ENCODE measurements at regions not wholly inside any gene's neighbourhood (a gene's known extent, or its start where the extent isn't known, plus 50 kb on each side); places are given as distances from the start of the nearest gene placed in this dataset.

DNA sequence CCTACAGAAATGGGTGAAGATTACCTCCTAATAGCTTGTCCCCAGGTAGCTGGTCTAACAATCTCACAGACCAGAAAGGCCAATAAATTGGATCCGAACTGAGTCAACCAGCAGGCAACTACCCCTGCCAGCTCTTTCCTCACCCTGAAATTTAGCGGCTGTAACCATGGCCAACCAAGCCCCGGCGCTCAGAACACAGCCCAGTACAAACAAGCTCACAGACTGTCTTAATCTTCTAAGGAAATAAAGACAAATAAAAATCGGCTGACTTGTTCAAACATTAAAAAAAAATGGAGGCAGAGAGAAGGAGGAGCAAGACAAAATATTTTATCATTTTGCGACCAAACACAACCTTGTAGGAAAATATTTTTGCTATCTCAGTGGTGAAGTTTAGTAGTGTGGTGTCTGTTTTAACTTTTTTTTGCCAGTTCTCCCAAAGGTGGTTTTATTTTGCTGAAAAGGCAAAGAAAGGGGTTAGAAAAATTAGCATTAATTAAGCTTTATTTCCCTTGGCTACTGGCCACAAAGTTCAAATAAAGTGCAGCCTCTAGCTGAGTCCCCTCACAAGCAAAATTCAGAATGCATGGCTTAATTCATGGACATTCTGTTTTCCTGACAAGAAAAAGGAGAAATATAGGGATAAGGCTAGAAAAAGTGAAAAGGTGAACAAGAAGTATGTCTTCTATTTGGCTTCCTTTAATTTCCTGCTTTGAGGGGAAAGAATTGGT lies 313.0 kb upstream of the NPVF start:
- H3K27me3 ChIP-seq = no peaks in the 10 kb centered on the region
- H3K9me3 ChIP-seq = no peaks in the 10 kb centered on the region
- H3K4me1 ChIP-seq = peaks cover 0 to 14% (median 0%) of the 10 kb centered on the region in 4 donors
- no peak overlapping the region for H3K27ac ChIP-seq
- 70 to 73% methylated on average over 6 of the region's 6 CpGs for WGBS, 2 donors
- DNase-seq (ENCODE audit: low spot score in 2 of 2) = no peak
- H3K36me3 ChIP-seq = no peaks in the 10 kb centered on the region
- TF ChIP-seq POLR2A (IDR thresholded peaks at IDR 0.05) (no peak), EP300 (IDR thresholded peaks at IDR 0.05) (no peak)
- no peak overlapping the region for H3K4me3 ChIP-seq

DNA sequence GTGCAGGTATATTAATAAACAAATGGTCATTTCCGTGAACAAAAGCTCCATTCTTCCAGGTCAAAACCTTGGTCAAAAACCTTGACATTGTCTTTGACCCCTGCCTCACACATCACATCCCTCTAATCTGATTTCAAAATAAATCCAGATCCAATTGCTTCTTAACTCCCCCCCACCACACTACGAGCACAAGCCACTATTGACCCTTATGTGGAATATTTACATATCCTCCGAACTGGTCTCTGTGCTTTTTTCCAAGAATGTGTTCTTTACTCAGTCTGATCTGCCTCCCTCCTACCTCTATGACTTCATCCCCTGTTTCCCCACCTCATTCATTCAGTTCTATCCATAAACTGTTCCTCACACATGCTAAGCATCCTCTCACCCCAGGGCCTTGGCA lies 313.6 kb upstream of the NPVF start:
- Histone ChIP-seq H3K4me1 (peaks cover 0 to 14% (median 0%) of the 10 kb centered on the region in 4 donors), H3K36me3 (no peaks in the 10 kb centered on the region), H3K9me3 (no peaks in the 10 kb centered on the region), H3K4me3 (no peak overlapping the region), H3K27me3 (no peaks in the 10 kb centered on the region), H3K27ac (no peak overlapping the region)
- no peak for TF ChIP-seq POLR2A (IDR thresholded peaks at IDR 0.05)
- TF ChIP-seq, protein P1, sequence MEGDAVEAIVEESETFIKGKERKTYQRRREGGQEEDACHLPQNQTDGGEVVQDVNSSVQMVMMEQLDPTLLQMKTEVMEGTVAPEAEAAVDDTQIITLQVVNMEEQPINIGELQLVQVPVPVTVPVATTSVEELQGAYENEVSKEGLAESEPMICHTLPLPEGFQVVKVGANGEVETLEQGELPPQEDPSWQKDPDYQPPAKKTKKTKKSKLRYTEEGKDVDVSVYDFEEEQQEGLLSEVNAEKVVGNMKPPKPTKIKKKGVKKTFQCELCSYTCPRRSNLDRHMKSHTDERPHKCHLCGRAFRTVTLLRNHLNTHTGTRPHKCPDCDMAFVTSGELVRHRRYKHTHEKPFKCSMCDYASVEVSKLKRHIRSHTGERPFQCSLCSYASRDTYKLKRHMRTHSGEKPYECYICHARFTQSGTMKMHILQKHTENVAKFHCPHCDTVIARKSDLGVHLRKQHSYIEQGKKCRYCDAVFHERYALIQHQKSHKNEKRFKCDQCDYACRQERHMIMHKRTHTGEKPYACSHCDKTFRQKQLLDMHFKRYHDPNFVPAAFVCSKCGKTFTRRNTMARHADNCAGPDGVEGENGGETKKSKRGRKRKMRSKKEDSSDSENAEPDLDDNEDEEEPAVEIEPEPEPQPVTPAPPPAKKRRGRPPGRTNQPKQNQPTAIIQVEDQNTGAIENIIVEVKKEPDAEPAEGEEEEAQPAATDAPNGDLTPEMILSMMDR (IDR thresholded peaks at IDR 0.05) = no peak
- no peak for TF ChIP-seq EP300 (IDR thresholded peaks at IDR 0.05)
- DNase-seq (ENCODE audit: low spot score in 2 of 2) = no peak
- WGBS, 2 donors = 49 to 61% methylated on average over 3 of the region's 3 CpGs

DNA sequence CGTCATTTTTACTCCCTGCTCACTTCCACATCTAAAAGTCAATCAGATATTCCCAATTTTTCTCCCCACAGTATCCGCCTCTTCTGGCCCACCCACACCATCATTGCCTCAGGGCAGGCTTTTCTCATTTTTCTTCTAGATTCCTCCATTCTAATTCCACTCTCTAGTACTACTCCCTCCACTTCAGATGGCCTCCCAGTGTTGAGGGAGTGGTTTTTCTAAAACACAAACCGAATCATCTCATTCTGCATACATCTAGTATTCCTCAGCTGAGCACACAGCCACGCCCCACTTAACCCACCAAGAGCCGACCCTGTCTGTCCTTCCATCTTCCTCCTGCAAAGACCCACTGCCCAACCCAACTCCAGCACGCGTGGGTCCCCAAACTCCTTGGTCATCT lies 314.9 kb upstream of the NPVF start:
- Histone ChIP-seq H3K27ac (no peak overlapping the region), H3K9me3 (no peaks in the 10 kb centered on the region), H3K36me3 (no peaks in the 10 kb centered on the region), H3K4me3 (no peak overlapping the region), H3K4me1 (peaks cover 0 to 14% (median 0%) of the 10 kb centered on the region in 4 donors), H3K27me3 (no peaks in the 10 kb centered on the region)
- 85 to 89% methylated on average over 7 of the region's 7 CpGs for WGBS, 2 donors
- TF ChIP-seq EP300 (IDR thresholded peaks at IDR 0.05) = no peak
- DNase-seq (ENCODE audit: low spot score in 2 of 2) = no peak

DNA sequence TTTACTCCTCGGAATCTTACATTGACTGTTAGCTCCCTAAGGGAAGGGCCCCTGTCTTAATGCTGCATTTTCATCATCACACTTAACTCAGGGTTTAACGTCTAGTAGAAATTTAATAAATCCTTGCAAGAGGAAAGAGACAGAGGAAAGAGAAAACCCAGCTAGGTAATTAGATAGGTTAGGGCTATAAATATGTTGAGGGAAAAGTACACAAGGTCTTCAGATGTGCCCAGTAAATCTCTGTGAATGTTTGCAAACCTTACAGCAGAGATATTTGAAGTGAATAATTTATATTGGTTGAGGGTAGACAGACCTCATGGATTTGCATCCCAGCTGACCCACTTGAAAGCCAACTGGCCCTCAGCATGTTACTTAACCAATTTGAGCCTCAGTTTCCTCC lies 315.5 kb upstream of the NPVF start:
- TF ChIP-seq, protein P1 (IDR thresholded peaks at IDR 0.05) = no peak
- TF ChIP-seq EP300 (IDR thresholded peaks at IDR 0.05) (no peak), POLR2A (IDR thresholded peaks at IDR 0.05) (no peak)
- WGBS, 2 donors = 81 to 84% methylated on average over 2 of the region's 2 CpGs

DNA sequence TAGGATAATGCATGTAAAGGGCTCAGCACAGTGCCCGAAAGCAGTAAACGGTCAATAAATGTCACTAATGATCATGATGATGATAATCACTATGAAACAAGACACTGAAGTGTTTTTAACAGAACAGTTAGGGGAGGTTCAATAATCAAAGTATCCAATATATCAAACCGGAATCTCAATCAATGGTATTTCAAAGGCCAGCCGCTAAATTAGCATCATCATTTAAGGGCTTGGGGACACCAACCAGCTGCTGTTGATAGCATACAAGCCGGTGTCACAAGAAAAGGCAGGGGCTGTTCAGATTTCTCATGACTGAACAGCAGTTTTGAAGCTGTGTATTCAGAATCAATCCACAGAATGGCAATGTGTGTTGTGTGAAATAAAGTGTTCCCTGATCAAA lies 316.0 kb upstream of the NPVF start:
- no peak for DNase-seq (ENCODE audit: low spot score in 2 of 2)
- H3K4me3 ChIP-seq = no peak overlapping the region
- 78 to 83% methylated on average over 5 of the region's 5 CpGs for WGBS, 2 donors
- no peaks in the 10 kb centered on the region for H3K27me3 ChIP-seq
- H3K9me3 ChIP-seq = no peaks in the 10 kb centered on the region
- peaks cover 0 to 15% (median 0%) of the 10 kb centered on the region in 4 donors for H3K4me1 ChIP-seq
- H3K27ac ChIP-seq = no peak overlapping the region
- H3K36me3 ChIP-seq = no peaks in the 10 kb centered on the region
- TF ChIP-seq POLR2A (IDR thresholded peaks at IDR 0.05) = no peak
- TF ChIP-seq EP300 (IDR thresholded peaks at IDR 0.05) = no peak
- TF ChIP-seq, protein P1 (IDR thresholded peaks at IDR 0.05) = no peak

More for the DNA sequence above, 315.5 kb upstream of the NPVF start:
- Histone ChIP-seq H3K9me3 (no peaks in the 10 kb centered on the region), H3K4me3 (no peak overlapping the region), H3K4me1 (peaks cover 0 to 14% (median 0%) of the 10 kb centered on the region in 4 donors), H3K36me3 (no peaks in the 10 kb centered on the region), H3K27ac (no peak overlapping the region), H3K27me3 (no peaks in the 10 kb centered on the region)
- no peak for DNase-seq (ENCODE audit: low spot score in 2 of 2)

DNA sequence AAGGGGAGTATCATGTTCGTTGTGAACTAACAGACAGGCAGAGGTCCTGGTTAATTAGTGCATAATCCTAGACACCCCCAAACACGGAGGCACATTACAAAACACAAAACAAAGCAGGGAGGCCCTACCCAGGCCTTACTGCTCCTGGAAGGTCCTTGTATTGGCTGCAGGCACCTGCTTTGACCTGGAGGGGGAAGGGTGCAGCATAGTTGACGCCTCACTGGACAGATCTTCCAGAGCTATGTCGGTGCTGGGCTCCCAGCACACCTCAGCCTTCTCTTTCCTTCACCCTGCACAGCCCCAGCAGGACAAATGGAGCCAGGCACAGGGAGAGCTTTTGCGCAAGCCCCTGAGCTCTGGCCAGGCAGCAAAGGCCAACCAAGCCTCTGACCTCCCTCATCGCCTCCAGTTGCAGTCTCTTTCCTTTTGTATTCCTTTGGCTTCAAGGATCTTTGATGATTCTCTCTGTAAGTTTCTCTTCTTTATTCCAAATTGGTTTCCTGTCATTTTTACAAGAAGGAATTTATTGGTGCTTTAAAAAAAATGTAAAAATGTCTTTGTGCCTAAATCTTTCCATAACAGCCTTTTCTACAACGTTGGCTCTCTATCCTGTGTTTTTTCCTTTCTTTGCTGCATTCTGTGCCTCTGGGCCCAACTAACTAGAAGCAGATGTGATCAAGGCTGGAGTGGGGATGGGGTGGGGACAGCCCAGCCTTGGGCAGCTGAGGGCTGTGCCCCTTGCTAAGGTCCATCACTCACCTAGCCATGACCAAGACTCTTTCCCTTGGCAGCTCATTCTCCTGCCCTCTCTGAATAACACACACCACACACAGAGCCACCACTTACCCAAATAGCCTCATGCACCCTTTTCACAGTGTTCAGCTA lies 317.1 kb upstream of the NPVF start:
- TF ChIP-seq EP300 (IDR thresholded peaks at IDR 0.05) (peak in 1 of 2 donors; percentile 46), POLR2A (IDR thresholded peaks at IDR 0.05) (no peak)
- DNase-seq (ENCODE audit: low spot score in 2 of 2) = peak; percentile 28 to 51
- Histone ChIP-seq H3K27ac (peak overlapping the region in 2 of 4 donors; percentile 17 to 20), H3K9me3 (no peaks in the 10 kb centered on the region), H3K27me3 (no peaks in the 10 kb centered on the region), H3K36me3 (no peaks in the 10 kb centered on the region), H3K4me1 (peaks cover 0 to 18% (median 0%) of the 10 kb centered on the region in 4 donors), H3K4me3 (no peak overlapping the region)
- 54 to 61% methylated on average over 7 of the region's 7 CpGs for WGBS, 2 donors
